ENCODE measurements at regions not wholly inside any gene's neighbourhood (a gene's known extent, or its start where the extent isn't known, plus 50 kb on each side); places are given as distances from the start of the nearest gene placed in this dataset.

GRCh38 chr2:12804091-12804856, 87.5 kb downstream of the TRIB2 start:
- intact Hi-C loops (cut with DNase I; ENCODE audit: low total_unique reads): no loop called here
- Histone ChIP-seq H3K27me3 (no peaks in the 10 kb centered on the region), H3K27ac (no peak overlapping the region), H3K9me3 (no peaks in the 10 kb centered on the region), H3K36me3 (no peaks in the 10 kb centered on the region), H3K4me1 (peaks cover 0 to 21% of the 10 kb centered on the region in 2 donors), H3K4me3 (no peak overlapping the region)
- TF ChIP-seq POLR2A (IDR thresholded peaks at IDR 0.05) (no peak), CTCF (IDR thresholded peaks at IDR 0.05 in 4 of 5, conservative IDR thresholded peaks at IDR 0.05 in 1 of 5) (no peak)
- DNase-seq: no peak
- no peak for ATAC-seq
- in situ Hi-C loops (cut with MboI; ENCODE audit: low sequenced_read_pairs in 4 of 4): no loop called here

GRCh38 chr2:12805033-12805432, 88.3 kb downstream of the TRIB2 start:
- intact Hi-C loops (cut with DNase I; ENCODE audit: low total_unique reads): no loop called here
- TF ChIP-seq CTCF (IDR thresholded peaks at IDR 0.05 in 4 of 5, conservative IDR thresholded peaks at IDR 0.05 in 1 of 5) (no peak), POLR2A (IDR thresholded peaks at IDR 0.05) (no peak)
- no peaks in the 10 kb centered on the region for H3K27me3 ChIP-seq
- in situ Hi-C loops (cut with MboI; ENCODE audit: low sequenced_read_pairs in 4 of 4): no loop called here
- H3K4me1 ChIP-seq: peaks cover 0 to 28% of the 10 kb centered on the region in 2 donors
- no peak for ATAC-seq
- H3K9me3 ChIP-seq: no peaks in the 10 kb centered on the region
- H3K36me3 ChIP-seq: no peaks in the 10 kb centered on the region
- no peak overlapping the region for H3K4me3 ChIP-seq
- H3K27ac ChIP-seq: no peak overlapping the region
- DNase-seq: no peak

GRCh38 chr2:12806549-12807242, 90.0 kb downstream of the TRIB2 start:
- H3K4me1 ChIP-seq: peaks cover 0 to 28% of the 10 kb centered on the region in 2 donors
- H3K27ac ChIP-seq: peak overlapping the region; percentile 26 to 66 (median 47)
- no peak overlapping the region for H3K4me3 ChIP-seq
- ATAC-seq (peak; percentile 33 to 48), DNase-seq (no peak)
- H3K27me3 ChIP-seq: no peaks in the 10 kb centered on the region
- intact Hi-C loops (cut with DNase I; ENCODE audit: low total_unique reads): no loop called here
- no peaks in the 10 kb centered on the region for H3K36me3 ChIP-seq
- no peaks in the 10 kb centered on the region for H3K9me3 ChIP-seq
- no peak for TF ChIP-seq POLR2A (IDR thresholded peaks at IDR 0.05)
- TF ChIP-seq CTCF (IDR thresholded peaks at IDR 0.05 in 4 of 5, conservative IDR thresholded peaks at IDR 0.05 in 1 of 5): no peak
- in situ Hi-C loops (cut with MboI; ENCODE audit: low sequenced_read_pairs in 4 of 4): no loop called here

GRCh38 chr2:12807907-12808810, 91.4 kb downstream of the TRIB2 start:
- H3K4me1 ChIP-seq: peaks cover 0 to 28% of the 10 kb centered on the region in 2 donors
- ATAC-seq (peak; percentile 65 to 71), DNase-seq (no peak)
- in situ Hi-C loops (cut with MboI; ENCODE audit: low sequenced_read_pairs in 4 of 4) (no loop called here), intact Hi-C loops (cut with DNase I; ENCODE audit: low total_unique reads) (no loop called here)
- H3K9me3 ChIP-seq: no peaks in the 10 kb centered on the region
- H3K27me3 ChIP-seq: no peaks in the 10 kb centered on the region
- TF ChIP-seq CTCF (IDR thresholded peaks at IDR 0.05 in 4 of 5, conservative IDR thresholded peaks at IDR 0.05 in 1 of 5) (no peak), POLR2A (IDR thresholded peaks at IDR 0.05) (no peak)
- peak overlapping the region; percentile 12 to 66 (median 47) for H3K27ac ChIP-seq
- no peak overlapping the region for H3K4me3 ChIP-seq
- H3K36me3 ChIP-seq: no peaks in the 10 kb centered on the region

Data from gastrocnemius medialis (tissue), 4 donors.